Tibial nerve (tissue), 4 donors: ENCODE measurements at regions not wholly inside any gene's neighbourhood (a gene's known extent, or its start where the extent isn't known, plus 50 kb on each side); places are given as distances from the start of the nearest gene placed in this dataset.
"Not testable (repeated sequence)": the region's sequence is repeated elsewhere in the genome, so short reads cannot be mapped to it uniquely, and the experiment has no call there.

Experiments
- DNase-seq, 2 donors: peaks; one replicate each; pipeline ENCODE4 v3.0.0-alpha.2; 2019; ENCODE audit warnings: low spot score in 2 of 2
- H3K27ac ChIP-seq, 4 donors: fragments of 200-600 bp; sonication (generic) in 3 of 4; one replicate each; pipeline ENCODE4 v1.5.1; 2017 to 2019; ENCODE audit warnings: mild to moderate bottlenecking in 1 of 4
- H3K27me3 ChIP-seq, 2 donors: fragments of 200-600 bp; sonication (generic) in 1 of 2; one replicate each; pipeline versions ENCODE4 v1.5.1 to v1.6.0; 2017 to 2019
- H3K36me3 ChIP-seq, 3 donors: fragments of 200-600 bp; sonication (generic); one replicate each; pipeline ENCODE4 v1.5.1; 2018 to 2019
- H3K4me1 ChIP-seq, 4 donors: fragments of 200-600 bp; sonication (generic) in 3 of 4; one replicate each; pipeline ENCODE4 v1.5.1; 2017 to 2019
- H3K4me3 ChIP-seq, 4 donors: fragments of 200-600 bp; sonication (generic) in 3 of 4; one replicate each; pipeline ENCODE4 v1.5.1; 2017 to 2019; ENCODE audit warnings: mild to moderate bottlenecking in 1 of 4, moderate library complexity in 1 of 4
- H3K9me3 ChIP-seq, 4 donors: fragments of 200-600 bp; sonication (generic) in 3 of 4; one replicate each; pipeline ENCODE4 v1.5.1; 2017 to 2019
- EP300 ChIP-seq, 2 donors: sonication (generic); formaldehyde crosslinking; IDR thresholded peaks; one replicate each; pipeline ENCODE4 v1.6.1; 2017; ENCODE audit warnings: antibody characterized with exemption in 2 of 2, mild to moderate bottlenecking in 1 of 2
- POLR2A ChIP-seq, 2 donors: fragments of 450-650 bp; IDR thresholded peaks; one replicate each; pipeline ENCODE4 v1.6.1; 2017; ENCODE audit warnings: antibody characterized with exemption in 2 of 2, mild to moderate bottlenecking in 2 of 2, moderate library complexity in 2 of 2
- WGBS, 2 donors: methylation state at CpG; one replicate each; pipeline ENCODE4 v1.1.5; 2018; 5-methylcytosine and 5-hydroxymethylcytosine counted together
- TF ChIP-seq, protein P1 (sequence below), 5 experiments: fragments of 200-600 bp in 3 of 5; fragments of 450-650 bp in 2 of 5; sonication (generic) in 3 of 5; IDR thresholded peaks; one replicate each; pipeline ENCODE4 v1.5.1; 2016 to 2019; ENCODE audit warnings: antibody characterized with exemption in 5 of 5, mild to moderate bottlenecking in 3 of 5, moderate library complexity in 2 of 5

DNA sequence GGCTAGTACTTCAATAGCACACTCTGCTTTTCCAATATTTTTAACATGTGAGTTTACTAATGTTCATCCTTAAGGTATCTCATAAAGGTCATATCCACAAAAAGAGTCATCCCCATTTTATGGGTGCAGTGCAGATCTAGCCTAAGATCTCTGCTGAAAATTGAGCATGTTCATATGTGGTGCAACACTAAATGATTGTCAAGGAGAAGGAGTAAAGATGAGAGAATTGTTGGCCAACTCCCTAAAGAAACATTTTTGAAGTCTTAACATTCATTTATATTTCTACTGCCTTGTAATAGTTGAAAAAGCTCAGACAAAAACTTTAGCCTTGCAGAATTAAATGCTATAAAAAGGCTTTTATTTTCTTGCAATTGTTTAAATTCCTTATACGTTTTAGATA is 1159.6 kb downstream of the TBL1XR1 start:
- H3K27ac ChIP-seq: no peak overlapping the region
- H3K27me3 ChIP-seq: no peaks in the 10 kb centered on the region
- DNase-seq: no peak
- TF ChIP-seq, protein P1, sequence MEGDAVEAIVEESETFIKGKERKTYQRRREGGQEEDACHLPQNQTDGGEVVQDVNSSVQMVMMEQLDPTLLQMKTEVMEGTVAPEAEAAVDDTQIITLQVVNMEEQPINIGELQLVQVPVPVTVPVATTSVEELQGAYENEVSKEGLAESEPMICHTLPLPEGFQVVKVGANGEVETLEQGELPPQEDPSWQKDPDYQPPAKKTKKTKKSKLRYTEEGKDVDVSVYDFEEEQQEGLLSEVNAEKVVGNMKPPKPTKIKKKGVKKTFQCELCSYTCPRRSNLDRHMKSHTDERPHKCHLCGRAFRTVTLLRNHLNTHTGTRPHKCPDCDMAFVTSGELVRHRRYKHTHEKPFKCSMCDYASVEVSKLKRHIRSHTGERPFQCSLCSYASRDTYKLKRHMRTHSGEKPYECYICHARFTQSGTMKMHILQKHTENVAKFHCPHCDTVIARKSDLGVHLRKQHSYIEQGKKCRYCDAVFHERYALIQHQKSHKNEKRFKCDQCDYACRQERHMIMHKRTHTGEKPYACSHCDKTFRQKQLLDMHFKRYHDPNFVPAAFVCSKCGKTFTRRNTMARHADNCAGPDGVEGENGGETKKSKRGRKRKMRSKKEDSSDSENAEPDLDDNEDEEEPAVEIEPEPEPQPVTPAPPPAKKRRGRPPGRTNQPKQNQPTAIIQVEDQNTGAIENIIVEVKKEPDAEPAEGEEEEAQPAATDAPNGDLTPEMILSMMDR (IDR thresholded peaks at IDR 0.05): no peak
- TF ChIP-seq POLR2A (IDR thresholded peaks at IDR 0.05) (no peak), EP300 (IDR thresholded peaks at IDR 0.05) (no peak)
- 18 to 20% methylated on average over 1 of the region's 1 CpG for WGBS, 2 donors
- H3K36me3 ChIP-seq: no peaks in the 10 kb centered on the region
- H3K4me1 ChIP-seq: peaks cover 0 to 3% (median 0%) of the 10 kb centered on the region in 4 donors
- peaks cover 0 to 8% (median 1%) of the 10 kb centered on the region in 4 donors for H3K9me3 ChIP-seq
- no peak overlapping the region for H3K4me3 ChIP-seq

DNA sequence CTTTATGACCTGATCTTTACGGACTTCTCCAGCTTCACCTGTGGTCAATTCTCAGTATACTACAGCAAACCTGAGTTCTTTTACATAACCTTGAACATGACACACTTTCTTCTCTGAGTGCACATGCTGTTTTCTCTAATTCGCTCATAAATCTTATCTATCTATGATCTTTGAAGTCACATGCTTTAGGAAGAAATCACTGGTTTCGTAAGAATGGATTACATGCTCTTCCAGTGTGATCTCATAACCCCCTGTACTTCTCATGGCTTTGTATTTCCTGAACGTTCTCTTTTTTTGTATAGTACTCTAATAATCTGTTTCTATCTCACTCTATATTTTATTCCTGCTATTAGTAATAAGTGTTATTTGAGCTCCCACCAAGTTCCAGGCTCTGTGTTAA is 1165.2 kb downstream of the TBL1XR1 start:
- Histone ChIP-seq H3K9me3 (peaks cover 0 to 8% (median 1%) of the 10 kb centered on the region in 4 donors), H3K4me1 (no peaks in the 10 kb centered on the region), H3K4me3 (no peak overlapping the region), H3K27ac (no peak overlapping the region), H3K27me3 (no peaks in the 10 kb centered on the region), H3K36me3 (no peaks in the 10 kb centered on the region)
- TF ChIP-seq POLR2A (IDR thresholded peaks at IDR 0.05) (no peak), EP300 (IDR thresholded peaks at IDR 0.05) (no peak)
- TF ChIP-seq, protein P1 (IDR thresholded peaks at IDR 0.05): no peak
- no peak for DNase-seq
- WGBS, 2 donors: 81 to 86% methylated on average over 4 of the region's 4 CpGs

DNA sequence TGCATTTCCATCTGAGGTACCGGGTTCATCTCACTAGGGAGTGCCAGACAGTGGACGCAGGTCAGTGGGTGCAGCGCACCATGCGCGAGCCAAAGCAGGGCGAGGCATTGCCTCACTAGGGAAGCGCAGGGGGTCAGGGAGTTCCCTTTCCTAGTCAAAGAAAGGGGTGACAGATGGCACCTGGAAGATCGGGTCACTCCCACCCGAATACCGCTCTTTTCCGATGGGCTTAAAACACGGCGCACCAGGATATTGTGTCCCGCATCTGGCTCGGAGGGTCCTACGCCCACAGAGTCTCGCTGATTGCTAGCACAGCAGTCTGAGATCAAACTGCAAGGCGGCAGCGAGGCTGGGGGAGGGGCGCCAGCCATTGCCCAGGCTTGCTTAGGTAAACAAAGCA is 1157.1 kb downstream of the NAALADL2 start:
- not testable (repeated sequence) for H3K9me3 ChIP-seq, H3K4me3 ChIP-seq, H3K4me1 ChIP-seq, DNase-seq, H3K27ac ChIP-seq, H3K36me3 ChIP-seq, H3K27me3 ChIP-seq
- WGBS, 2 donors: 89% methylated on average over 18 of the region's 20 CpGs

DNA sequence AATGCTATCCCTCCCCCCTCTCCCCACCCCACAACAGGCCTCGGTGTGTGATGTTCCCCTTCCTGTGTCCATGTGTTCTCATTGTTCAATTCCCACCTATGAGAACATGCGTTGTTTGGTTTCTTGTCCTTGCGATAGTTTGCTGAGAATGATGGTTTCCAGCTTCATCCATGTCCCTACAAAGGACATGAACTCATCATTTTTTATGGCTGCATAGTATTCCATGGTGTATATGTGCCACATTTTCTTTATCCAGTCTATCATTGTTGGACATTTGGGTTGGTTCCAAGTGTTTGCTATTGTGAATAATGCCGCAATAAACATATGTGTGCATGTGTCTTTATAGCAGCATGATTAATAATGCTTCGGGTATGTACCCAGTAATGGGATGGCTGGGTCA is 1156.1 kb downstream of the NAALADL2 start:
- not testable (repeated sequence) for DNase-seq, H3K9me3 ChIP-seq, H3K27me3 ChIP-seq, H3K27ac ChIP-seq, H3K4me3 ChIP-seq, H3K36me3 ChIP-seq, H3K4me1 ChIP-seq
- WGBS, 2 donors: 94 to 98% methylated on average over 5 of the region's 5 CpGs

DNA sequence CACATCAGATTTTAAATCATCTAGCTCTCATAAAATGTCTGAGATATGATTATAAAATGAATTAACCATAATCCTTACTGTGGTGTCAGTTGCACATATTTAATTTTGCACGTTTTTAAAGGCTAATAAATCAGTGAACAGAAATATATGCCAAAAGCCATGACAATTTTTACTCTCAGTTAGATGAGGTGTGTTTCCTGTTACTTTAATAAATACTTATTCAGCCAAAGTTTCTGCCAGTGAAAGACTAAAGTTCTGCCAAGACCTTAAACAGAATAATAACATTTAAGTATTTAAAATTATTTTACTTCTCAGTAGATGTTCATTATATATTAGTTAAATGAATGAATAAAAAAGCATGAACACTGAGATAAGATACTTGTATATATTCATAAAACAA is 1150.1 kb downstream of the NAALADL2 start:
- peaks cover 0 to 3% (median 0%) of the 10 kb centered on the region in 4 donors for H3K4me1 ChIP-seq
- 18 to 43% methylated on average over 1 of the region's 1 CpG for WGBS, 2 donors
- no peaks in the 10 kb centered on the region for H3K36me3 ChIP-seq
- H3K27ac ChIP-seq: no peak overlapping the region
- H3K4me3 ChIP-seq: no peak overlapping the region
- no peaks in the 10 kb centered on the region for H3K9me3 ChIP-seq
- TF ChIP-seq, protein P1 (IDR thresholded peaks at IDR 0.05): no peak
- TF ChIP-seq POLR2A (IDR thresholded peaks at IDR 0.05): no peak
- H3K27me3 ChIP-seq: no peaks in the 10 kb centered on the region
- no peak for DNase-seq

DNA sequence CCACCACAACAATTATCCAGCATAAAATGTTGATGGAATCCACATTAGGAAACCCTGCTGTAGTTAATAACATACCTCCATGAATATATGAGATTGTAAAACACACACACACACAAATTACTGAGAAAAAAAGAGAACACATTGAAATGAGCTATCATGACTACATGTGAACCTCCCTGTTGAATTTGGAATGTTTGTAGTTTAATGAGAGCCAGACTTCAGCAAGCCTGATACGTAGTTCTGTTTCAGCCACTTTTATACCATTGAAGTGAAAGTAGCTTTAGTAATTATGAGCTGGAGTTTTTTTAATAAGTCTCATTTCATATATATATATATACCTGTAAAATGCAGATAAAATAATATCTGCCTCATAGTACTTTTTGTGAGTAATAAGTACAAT is 1146.4 kb downstream of the NAALADL2 start:
- no peak overlapping the region for H3K27ac ChIP-seq
- H3K27me3 ChIP-seq: no peaks in the 10 kb centered on the region
- no peaks in the 10 kb centered on the region for H3K36me3 ChIP-seq
- WGBS, 2 donors: 63 to 73% methylated on average over 1 of the region's 1 CpG
- peaks cover 0 to 3% (median 0%) of the 10 kb centered on the region in 4 donors for H3K4me1 ChIP-seq
- DNase-seq: no peak
- TF ChIP-seq EP300 (IDR thresholded peaks at IDR 0.05): no peak
- H3K9me3 ChIP-seq: no peaks in the 10 kb centered on the region
- H3K4me3 ChIP-seq: no peak overlapping the region

DNA sequence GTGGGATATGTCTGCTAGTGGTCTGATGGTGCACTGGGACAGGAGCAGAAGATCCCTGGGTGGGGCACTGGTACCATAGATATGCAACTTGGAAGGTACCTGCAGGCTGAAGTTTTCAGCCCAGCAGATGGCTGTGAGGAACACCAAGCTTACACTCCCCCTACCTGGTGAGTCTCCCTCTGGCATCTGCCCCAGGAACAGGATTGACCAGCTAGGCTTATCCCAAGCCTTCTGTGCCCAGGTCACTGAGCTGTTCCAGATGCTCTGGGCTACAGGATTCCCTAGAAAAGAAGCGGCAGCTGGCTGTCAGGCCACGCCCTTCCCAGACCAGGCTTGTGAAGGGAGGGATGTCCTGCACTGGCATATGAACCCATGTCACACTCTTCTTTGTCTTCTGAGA is 1130.0 kb downstream of the NAALADL2 start:
- TF ChIP-seq, protein P1 (IDR thresholded peaks at IDR 0.05): no peak
- TF ChIP-seq EP300 (IDR thresholded peaks at IDR 0.05) (no peak), POLR2A (IDR thresholded peaks at IDR 0.05) (no peak)
- H3K9me3 ChIP-seq: peaks cover 0 to 24% (median 6%) of the 10 kb centered on the region in 4 donors
- DNase-seq: no peak
- no peak overlapping the region for H3K4me3 ChIP-seq
- no peaks in the 10 kb centered on the region for H3K36me3 ChIP-seq
- H3K27ac ChIP-seq: no peak overlapping the region
- no peaks in the 10 kb centered on the region for H3K27me3 ChIP-seq
- H3K4me1 ChIP-seq: no peaks in the 10 kb centered on the region
- WGBS, 2 donors: 69 to 100% methylated on average over 2 of the region's 2 CpGs
